HG02885 (cell line): ENCODE measurements at regions not wholly inside any gene's neighbourhood (a gene's known extent, or its start where the extent isn't known, plus 50 kb on each side); places are given as distances from the start of the nearest gene placed in this dataset.
"Not testable (repeated sequence)": the region's sequence is repeated elsewhere in the genome, so short reads cannot be mapped to it uniquely, and the experiment has no call there.

Experiments
- ATAC-seq: cut with Tn5 transposase; IDR thresholded peaks from one replicate; pipeline ENCODE4 v1.9.1; 2021; ENCODE audit warnings: mild to moderate bottlenecking; ENCODE audit not compliant: unreplicated experiment, poor library complexity

GRCh38 chr2:8605351-8606065 is 76.3 kb upstream of the ID2 start:
- ATAC-seq: no peak

- peak; percentile 94 for ATAC-seq
Measured at GRCh38 chr2:8606226-8606625, 75.6 kb upstream of the ID2 start.

- ATAC-seq: peak; percentile 17
Measured at GRCh38 chr2:8606649-8607550, 75.0 kb upstream of the ID2 start.

GRCh38 chr2:8607606-8608005 is 74.2 kb upstream of the ID2 start:
- ATAC-seq: no peak

- no peak for ATAC-seq
Measured at GRCh38 chr2:8608411-8608954, 73.4 kb upstream of the ID2 start.

- no peak for ATAC-seq
Measured at GRCh38 chr2:8609357-8609811, 72.5 kb upstream of the ID2 start.

- not testable (repeated sequence) for ATAC-seq
Measured at GRCh38 chr2:8610775-8611174, 71.1 kb upstream of the ID2 start.

- ATAC-seq: no peak
Measured at GRCh38 chr2:8611246-8611645, 70.6 kb upstream of the ID2 start.

- ATAC-seq: no peak
Measured at GRCh38 chr2:8611700-8612099, 70.2 kb upstream of the ID2 start.

GRCh38 chr2:8612734-8613179 is 69.1 kb upstream of the ID2 start:
- ATAC-seq: no peak

- ATAC-seq: not testable (repeated sequence)
Measured at GRCh38 chr2:8613207-8613999, 68.5 kb upstream of the ID2 start.

GRCh38 chr2:8614646-8615045 is 67.2 kb upstream of the ID2 start:
- no peak for ATAC-seq

GRCh38 chr2:8615252-8615575 is 66.6 kb upstream of the ID2 start:
- no peak for ATAC-seq

GRCh38 chr2:8615576-8616281 is 66.1 kb upstream of the ID2 start:
- no peak for ATAC-seq

GRCh38 chr2:8617048-8617447 is 64.8 kb upstream of the ID2 start:
- no peak for ATAC-seq

- ATAC-seq: no peak
Measured at GRCh38 chr2:8617590-8617989, 64.3 kb upstream of the ID2 start.

- no peak for ATAC-seq
Measured at GRCh38 chr2:8619071-8619470, 62.8 kb upstream of the ID2 start.

GRCh38 chr2:8620611-8621382 is 61.1 kb upstream of the ID2 start:
- no peak for ATAC-seq
